Nephron (organoid): ENCODE measurements at regions not wholly inside any gene's neighbourhood (a gene's known extent, or its start where the extent isn't known, plus 50 kb on each side); places are given as distances from the start of the nearest gene placed in this dataset.

ENCODE experiments used
- H3K27ac Mint-ChIP-seq, 3 experiments: 2 replicates each; pipeline ENCODE4 v1.8.0; 2020; ENCODE audit warnings: mixed read lengths in 3 of 3, mild to moderate bottlenecking in 2 of 3, moderate library complexity in 1 of 3
- H3K27me3 Mint-ChIP-seq: 2 replicates; pipeline ENCODE4 v1.8.0; 2021; ENCODE audit warnings: low read depth, mild to moderate bottlenecking, moderate library complexity, mixed read lengths
- H3K36me3 Mint-ChIP-seq: 2 replicates; pipeline ENCODE4 v1.8.0; 2020; ENCODE audit warnings: low read depth, mixed read lengths
- H3K4me1 Mint-ChIP-seq: 2 replicates; pipeline ENCODE4 v1.8.0; 2020; ENCODE audit warnings: mixed read lengths
- H3K4me3 Mint-ChIP-seq, 3 experiments: 2 replicates each; pipeline ENCODE4 v1.8.0; 2020; ENCODE audit warnings: mild to moderate bottlenecking in 3 of 3, mixed read lengths in 3 of 3, moderate library complexity in 2 of 3
- H3K9me3 Mint-ChIP-seq: 2 replicates; pipeline ENCODE4 v1.8.0; 2020; ENCODE audit warnings: mixed read lengths
- CTCF ChIP-seq, 3 experiments: fragments of 200-600 bp; sonication (generic); IDR thresholded peaks; one replicate each; pipeline ENCODE4 v1.5.0; 2021; ENCODE audit warnings: antibody characterized with exemption in 3 of 3; ENCODE audit not compliant: unreplicated experiment in 3 of 3

DNA sequence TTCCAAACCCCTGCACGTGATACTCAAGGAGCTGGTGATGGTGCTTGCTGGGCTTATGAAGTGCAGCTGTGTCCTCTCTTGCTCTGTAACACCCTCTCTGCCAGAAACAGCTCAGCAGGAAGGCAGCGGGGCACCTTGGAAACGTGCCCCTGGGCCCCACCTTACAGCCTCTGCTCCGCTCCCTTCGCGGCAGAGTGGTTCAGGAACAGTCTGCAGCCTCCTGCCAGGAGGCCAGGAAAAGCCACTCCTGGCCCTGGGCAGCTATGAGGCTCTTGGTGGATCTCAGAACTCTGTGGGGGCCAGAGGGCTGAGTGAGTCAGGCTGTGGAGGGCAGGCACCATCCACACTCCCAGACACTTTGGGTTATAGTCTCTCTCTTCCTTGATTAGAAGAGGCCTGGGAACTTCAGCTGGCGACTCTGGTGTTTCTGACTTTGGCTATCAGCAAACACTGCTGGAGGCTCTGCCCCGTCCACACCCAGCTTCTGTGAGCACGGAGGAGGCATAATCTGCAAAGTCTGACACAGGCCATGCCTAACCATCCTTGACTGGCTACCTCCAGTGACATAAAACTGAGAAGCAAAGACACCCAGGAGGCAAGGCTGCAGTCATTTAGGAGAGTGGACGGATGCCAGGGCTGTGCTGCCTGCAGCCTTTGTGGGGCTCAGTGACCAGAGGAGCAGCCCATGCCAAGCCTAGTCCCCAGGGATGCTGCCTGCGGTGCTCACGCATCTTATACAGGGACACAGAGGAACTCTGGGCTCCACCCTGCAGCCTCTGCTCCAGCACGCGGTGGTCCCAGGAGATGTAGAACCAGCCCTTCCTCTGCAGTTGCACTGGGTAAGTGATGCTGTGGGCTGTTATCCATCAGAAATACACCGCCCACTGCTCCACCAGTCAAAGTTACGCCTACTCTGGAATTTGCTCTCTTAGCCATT, 65.3 kb downstream of the METRNL start:
- Mint-ChIP-seq H3K27me3 (peaks cover 20% of the 10 kb centered on the region), H3K9me3 (peaks cover 34% of the 10 kb centered on the region), H3K36me3 (no peaks in the 10 kb centered on the region), H3K4me1 (peaks cover 9% of the 10 kb centered on the region), H3K4me3 (no peak overlapping the region), H3K27ac (no peak overlapping the region)
- TF ChIP-seq CTCF (IDR thresholded peaks at IDR 0.05; ENCODE audit: unreplicated experiment in 3 of 3), result no peak

DNA sequence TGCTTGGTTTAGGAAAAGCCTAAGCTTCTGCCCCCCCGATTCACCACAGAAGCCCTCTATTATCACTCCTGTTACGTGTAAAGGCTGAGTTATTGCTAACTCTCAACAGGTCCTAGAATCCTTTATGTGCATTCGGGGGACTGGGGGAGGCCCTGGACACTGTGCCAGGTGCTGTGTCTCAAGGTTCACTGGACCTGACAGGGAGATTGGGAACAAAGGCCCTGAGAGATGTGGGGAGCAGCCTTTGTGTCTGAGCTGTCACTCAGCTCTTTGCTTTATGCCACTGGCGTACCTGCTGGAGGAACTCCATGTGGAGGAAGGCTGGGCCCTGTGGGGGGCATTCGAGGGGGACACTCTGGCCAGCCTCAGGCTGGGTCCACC, 65.9 kb downstream of the METRNL start:
- no peak for TF ChIP-seq CTCF (IDR thresholded peaks at IDR 0.05; ENCODE audit: unreplicated experiment in 3 of 3)
- H3K27ac Mint-ChIP-seq, result no peak overlapping the region
- no peaks in the 10 kb centered on the region for H3K36me3 Mint-ChIP-seq
- H3K27me3 Mint-ChIP-seq, result peaks cover 20% of the 10 kb centered on the region
- H3K9me3 Mint-ChIP-seq, result peaks cover 33% of the 10 kb centered on the region
- H3K4me3 Mint-ChIP-seq, result no peak overlapping the region
- peaks cover 9% of the 10 kb centered on the region for H3K4me1 Mint-ChIP-seq

GRCh38 chr17:83145831-83146230, 66.4 kb downstream of the METRNL start:
- H3K27me3 Mint-ChIP-seq, result peaks cover 20% of the 10 kb centered on the region
- no peak overlapping the region for H3K27ac Mint-ChIP-seq

GRCh38 chr17:83146347-83146746, 66.9 kb downstream of the METRNL start:
- no peak overlapping the region for H3K27ac Mint-ChIP-seq
- no peak overlapping the region for H3K4me3 Mint-ChIP-seq
- no peak for TF ChIP-seq CTCF (IDR thresholded peaks at IDR 0.05; ENCODE audit: unreplicated experiment in 3 of 3)
- H3K27me3 Mint-ChIP-seq, result peaks cover 25% of the 10 kb centered on the region
- H3K36me3 Mint-ChIP-seq, result no peaks in the 10 kb centered on the region
- peaks cover 17% of the 10 kb centered on the region for H3K4me1 Mint-ChIP-seq
- H3K9me3 Mint-ChIP-seq, result peaks cover 27% of the 10 kb centered on the region

More at GRCh38 chr17:83145831-83146230, 66.4 kb downstream of the METRNL start:
- no peak overlapping the region for H3K4me3 Mint-ChIP-seq
- no peak for TF ChIP-seq CTCF (IDR thresholded peaks at IDR 0.05; ENCODE audit: unreplicated experiment in 3 of 3)
- no peaks in the 10 kb centered on the region for H3K36me3 Mint-ChIP-seq
- peaks cover 29% of the 10 kb centered on the region for H3K9me3 Mint-ChIP-seq
- peaks cover 12% of the 10 kb centered on the region for H3K4me1 Mint-ChIP-seq

- peaks cover 27% of the 10 kb centered on the region for H3K27me3 Mint-ChIP-seq
- peaks cover 19% of the 10 kb centered on the region for H3K9me3 Mint-ChIP-seq
- peaks cover 22% of the 10 kb centered on the region for H3K4me1 Mint-ChIP-seq
- no peak overlapping the region for H3K4me3 Mint-ChIP-seq
- H3K27ac Mint-ChIP-seq, result no peak overlapping the region
- no peaks in the 10 kb centered on the region for H3K36me3 Mint-ChIP-seq
- no peak for TF ChIP-seq CTCF (IDR thresholded peaks at IDR 0.05; ENCODE audit: unreplicated experiment in 3 of 3)
Observed at GRCh38 chr17:83147280-83147679, 67.9 kb downstream of the METRNL start.
